ENCODE measurements at regions not wholly inside any gene's neighbourhood (a gene's known extent, or its start where the extent isn't known, plus 50 kb on each side); places are given as distances from the start of the nearest gene placed in this dataset.

- TF ChIP-seq CTCF (IDR thresholded peaks at IDR 0.05) (no peak), MAX (IDR thresholded peaks at IDR 0.05; ENCODE audit: low read depth) (no peak), TAF1 (IDR thresholded peaks at IDR 0.05; ENCODE audit: borderline replicate concordance, low read depth, low read length) (no peak), POLR2AphosphoS5 (IDR thresholded peaks at IDR 0.05; ENCODE audit: low read depth, low read length) (no peak)
Measured at GRCh38 chr9:16312116-16312515, 558.4 kb downstream of the BNC2 start.

All from SK-N-SH (cell line).